GM21576 (cell line): ENCODE measurements at regions not wholly inside any gene's neighbourhood (a gene's known extent, or its start where the extent isn't known, plus 50 kb on each side); places are given as distances from the start of the nearest gene placed in this dataset.

ENCODE experiments used
- ATAC-seq: cut with Tn5 transposase; IDR thresholded peaks from one replicate; pipeline ENCODE4 v1.9.1; 2021; ENCODE audit warnings: mild to moderate bottlenecking, moderate library complexity; ENCODE audit not compliant: unreplicated experiment

DNA sequence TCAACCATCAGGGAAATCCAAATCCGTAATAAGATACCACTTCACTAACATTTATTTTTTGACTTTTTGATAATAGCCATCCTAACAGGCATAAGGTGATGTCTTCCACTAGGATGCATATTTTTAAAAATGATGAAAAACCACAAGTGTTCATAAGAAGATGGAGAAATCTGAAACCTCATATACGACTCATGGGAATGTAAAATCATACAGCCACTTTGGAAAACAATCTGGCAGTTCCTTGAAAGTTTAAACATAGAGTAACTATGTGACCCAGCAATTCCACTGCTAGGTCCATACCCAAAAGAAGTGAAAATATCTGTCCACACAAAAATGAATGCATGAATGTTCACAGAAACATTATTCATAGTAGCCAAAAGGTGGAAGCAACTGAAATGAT lies 431.0 kb downstream of the ENC1 start:
- no peak for ATAC-seq

DNA sequence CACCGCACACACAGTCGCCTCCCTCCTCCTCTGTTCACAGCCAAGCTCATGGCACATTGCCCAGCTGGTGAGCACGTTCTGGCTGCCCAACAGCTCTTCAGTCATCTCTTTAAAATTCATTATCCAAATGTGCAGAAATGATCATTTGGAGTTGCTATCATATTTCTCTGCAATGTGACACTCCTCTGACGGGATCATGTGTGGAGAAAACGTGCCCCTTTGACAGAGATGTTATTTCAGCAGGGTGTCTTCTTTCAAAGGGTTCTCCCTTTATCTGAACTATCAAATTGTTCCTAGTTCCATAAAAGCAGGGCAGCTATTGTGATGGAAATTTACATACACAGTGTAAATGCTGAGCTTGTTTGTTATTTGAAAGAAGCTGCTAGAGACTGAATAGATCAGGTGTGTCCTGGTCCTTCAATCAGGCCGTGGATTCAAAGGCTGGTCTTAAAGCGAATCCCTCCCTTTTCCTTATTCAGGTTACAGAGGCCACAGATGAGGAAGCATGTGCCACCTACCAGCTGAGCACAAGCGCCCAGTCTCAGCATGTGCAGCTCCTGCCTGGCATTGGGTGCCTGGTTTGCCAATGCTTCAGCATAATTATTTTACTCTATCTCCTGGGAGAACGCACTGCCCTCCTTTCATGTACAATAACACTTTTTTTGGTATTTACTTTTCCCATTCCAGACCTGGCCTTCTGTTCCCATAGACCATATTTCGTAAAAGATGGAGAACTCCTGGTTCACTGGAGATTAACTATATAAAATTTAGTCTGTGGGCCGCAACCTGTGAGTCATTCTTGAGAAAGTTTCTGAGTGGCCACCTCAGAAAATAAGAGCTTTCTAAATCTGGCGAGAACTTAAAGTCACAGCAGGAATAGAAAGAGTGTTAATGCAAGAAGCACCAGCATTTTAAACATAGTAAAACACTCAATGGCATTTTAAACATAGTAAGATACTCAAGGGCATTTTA lies 433.7 kb downstream of the ENC1 start:
- no peak for ATAC-seq

DNA sequence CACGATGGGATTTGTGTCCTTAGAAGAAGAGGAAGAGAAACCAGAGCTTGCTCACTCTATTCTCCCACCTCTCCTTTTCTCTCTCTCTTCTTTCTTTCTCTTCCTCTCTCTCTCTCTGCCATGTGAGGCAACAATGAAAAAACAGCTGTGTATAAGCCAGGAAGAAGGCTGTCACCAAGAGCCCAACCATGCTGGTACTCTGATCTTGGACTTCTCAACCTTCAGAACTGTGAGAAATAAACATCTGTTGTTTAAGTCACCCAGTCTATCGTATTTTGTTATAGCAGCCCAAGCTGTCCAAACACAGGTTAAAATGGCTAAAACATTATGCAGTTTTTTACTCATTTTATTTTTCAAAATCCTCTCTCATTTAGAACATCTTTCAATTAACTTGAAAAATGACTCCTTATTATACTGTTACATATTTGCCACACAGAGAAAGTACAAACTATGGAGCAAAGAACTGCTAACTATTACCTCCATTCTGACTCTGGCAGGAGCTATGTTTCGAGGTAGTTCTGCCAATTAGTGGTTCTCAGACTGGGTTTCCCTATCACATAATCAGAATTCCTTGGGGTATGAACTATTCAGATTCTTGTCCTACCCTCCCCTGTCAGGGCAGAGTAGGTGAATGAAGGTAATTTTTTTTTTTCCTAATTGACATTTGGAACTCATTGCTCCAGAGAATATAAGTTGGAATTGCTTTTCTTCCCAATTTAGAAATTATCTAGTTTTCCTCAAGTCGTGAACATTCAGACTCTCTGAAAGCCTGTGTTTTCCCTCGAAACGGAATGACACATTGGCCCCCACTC lies 434.6 kb downstream of the ENC1 start:
- ATAC-seq = no peak

- ATAC-seq = peak; percentile 61
These were observed 439.0 kb downstream of the ENC1 start for GRCh38 chr5:74201334-74202081.

- no peak for ATAC-seq
These were observed 440.0 kb downstream of the ENC1 start for GRCh38 chr5:74200560-74200959.

DNA sequence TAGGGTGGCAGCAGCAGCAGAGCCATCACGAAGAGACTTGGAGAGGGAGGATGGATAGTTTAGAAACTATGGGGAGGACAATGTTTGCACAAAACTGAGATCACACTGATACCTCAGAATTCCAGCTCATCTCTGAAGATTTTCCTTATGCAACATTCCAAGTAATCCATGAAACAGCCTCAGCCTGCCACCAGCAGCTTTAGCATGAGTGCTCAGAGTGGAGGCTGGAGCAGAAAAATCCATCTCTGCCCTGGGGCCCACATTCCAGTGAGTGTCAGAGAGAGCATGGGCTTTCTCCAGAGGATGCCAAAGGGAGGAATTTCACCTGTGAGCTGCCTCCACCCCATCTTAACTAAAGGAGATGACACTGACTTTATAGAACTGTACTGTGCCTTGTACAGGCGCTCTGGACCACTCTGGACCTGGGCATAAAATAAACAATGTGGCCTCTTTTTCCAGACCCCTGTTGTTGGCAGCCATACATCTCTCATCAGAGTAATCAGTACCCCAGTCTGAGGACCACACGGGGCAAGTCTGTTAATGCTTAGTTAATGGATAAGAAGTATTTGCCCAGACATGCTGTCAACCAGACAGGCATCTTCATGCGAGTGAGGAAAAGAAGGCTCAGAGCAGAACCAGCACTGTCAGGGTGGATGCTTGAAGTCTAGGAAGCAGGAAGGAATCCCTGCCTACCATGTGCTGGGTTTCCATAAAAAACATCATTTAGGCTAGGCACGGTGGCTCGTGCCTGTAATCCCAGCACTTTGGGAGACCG lies 440.9 kb downstream of the ENC1 start:
- no peak for ATAC-seq

GRCh38 chr5:74199005-74199404 lies 441.5 kb downstream of the ENC1 start:
- ATAC-seq = no peak

DNA sequence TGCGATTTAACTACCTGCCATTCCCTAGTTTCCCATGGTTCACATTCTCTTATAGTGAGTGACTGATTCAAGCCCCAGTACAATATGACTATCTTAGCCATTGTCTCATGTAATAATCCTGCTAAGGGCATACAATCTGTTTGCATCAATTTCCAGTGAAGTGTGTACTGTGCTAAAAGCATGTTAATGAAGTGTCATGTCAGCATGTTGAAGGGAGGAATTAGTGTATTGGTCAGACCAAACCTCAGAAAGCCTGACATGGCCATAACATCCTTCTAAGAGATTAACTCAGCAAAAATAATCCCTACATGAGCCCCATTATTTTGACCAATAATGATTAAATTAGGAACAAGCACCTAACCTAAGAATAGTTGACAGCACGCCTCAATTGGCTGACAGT lies 442.4 kb downstream of the ENC1 start:
- no peak for ATAC-seq

DNA sequence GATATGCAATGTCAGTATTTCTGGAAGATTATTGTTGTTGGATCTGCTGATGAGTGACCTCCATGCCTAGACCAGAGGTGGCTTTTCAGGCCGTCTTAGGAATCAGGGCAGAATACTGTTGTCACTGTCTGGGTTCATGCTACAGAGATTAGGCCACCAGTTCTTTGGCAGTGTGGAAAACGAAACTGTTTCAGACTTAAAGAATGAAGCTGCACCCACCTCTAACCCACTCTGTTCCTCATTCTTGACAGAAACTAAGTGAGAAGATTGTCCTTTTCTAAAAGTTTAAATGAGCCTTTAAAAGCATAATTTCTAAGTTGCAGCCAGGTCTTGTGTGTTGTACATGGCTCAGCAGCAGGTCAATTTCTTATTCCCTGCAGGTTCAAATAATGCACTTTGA lies 444.3 kb downstream of the ENC1 start:
- peak; percentile 74 for ATAC-seq

DNA sequence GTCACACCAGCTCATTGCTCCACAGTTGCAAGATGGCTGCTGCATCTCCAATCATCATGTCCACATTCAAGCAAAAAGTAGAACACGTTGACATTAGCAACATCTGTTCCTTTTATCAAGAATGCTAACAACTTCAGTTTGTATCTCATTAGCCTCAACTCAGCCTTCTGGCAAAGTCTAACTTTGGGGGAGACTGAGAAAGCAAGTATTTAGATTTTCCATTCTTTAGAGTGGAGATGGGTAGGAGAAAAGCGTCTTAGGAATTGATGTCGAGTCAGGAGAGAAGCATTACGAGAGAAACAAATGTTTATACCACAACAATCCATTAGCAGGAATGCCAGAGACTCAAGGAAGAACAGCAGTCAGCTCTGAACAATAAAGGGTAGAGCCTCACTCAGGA lies 446.3 kb downstream of the ENC1 start:
- ATAC-seq = no peak

DNA sequence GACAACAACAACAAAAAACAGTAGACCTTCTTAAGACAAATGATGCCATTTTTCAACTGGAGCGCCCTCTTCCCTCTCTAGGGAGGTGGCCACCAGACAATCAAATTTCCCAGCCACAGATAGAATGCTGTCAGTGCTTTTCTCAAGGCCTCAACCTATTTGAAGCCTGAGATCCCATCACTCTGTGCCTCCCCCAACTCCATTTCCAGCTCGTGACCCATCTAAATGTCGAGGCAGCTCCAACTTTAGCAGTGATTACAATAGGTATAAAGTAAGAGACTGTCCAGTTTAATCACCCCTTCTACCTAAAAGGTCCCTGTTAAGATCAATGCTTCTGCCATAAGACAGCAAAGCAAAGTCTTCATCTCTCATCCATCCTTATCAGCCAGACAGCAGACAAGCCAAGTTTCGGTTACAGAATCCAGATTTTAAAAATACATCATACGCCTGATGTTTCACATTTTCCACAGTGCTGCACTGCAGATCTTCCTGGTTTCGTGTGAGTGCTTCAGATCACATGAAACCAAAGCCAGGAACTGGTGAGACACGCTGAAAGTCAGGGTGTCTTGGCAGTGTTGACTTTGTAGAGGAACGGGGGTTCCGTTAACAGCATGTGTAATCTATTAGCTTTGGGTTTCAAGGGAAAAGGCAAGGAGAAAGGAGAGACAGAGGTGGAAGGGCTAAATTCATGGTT lies 447.8 kb downstream of the ENC1 start:
- no peak for ATAC-seq

- ATAC-seq = no peak
These were observed 452.0 kb downstream of the ENC1 start for GRCh38 chr5:74188351-74189105.

- ATAC-seq = no peak
These were observed 452.8 kb downstream of the ENC1 start for GRCh38 chr5:74187757-74188156.

DNA sequence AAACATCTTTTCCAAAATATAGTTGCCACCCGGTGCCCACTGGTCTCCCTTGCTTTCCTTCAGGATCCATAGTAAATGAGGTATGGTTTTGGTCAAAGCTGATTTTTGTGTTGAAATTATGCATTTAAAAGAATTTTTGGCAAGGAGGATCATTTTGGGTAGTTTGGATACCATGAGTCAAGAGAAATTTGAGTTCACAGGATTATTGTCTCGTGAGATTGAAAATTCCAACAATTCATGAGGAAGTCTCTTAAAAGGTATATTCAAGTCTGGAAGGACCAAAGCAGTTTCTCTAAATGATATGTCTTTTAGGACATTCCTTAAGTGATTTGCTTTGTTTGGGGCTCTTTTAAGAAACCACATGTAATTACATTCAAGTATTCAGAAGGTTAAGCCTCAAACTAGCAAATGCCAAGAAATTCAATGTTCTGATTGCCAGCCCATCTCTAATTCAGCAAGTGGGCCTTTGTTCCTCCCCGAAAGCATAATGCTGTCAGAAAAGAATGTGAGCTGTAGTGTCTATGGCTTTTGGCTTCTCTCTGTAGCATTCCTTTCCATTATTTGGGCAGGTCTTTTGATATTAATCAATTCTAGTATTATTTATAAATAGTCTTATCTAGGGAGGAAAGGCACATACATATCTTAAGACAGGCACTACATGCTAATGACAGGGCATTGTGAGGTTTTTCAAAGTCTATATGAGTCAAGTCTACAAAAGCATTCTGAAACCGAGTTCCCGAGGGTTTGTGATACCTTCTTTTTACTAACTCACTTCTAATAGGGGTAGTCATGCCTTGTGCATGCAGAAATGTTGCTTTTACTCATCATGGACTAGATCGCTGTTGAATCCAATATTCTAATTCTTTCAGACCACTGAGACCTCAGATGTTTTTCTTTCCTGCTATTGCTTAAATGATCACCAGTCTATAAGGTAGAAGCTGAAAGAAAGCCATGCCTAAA lies 453.9 kb downstream of the ENC1 start:
- no peak for ATAC-seq

DNA sequence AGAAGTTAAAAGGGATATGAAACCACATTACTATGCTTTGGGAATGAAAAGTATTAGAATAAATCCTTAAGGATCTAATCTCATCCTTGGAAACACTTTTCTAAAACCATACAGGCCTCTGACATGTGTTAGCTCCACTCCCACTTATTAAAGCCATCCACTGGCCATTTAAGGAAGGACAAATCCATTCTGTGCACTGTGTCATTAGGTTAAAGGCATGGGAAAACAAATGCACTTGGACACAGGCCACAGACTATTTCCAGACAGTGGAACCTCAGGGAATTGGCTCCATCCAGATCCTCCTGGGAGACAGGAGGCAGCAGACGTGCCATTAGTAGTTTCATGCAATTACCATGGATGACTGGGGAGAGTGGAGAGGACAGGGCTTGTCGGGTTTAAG lies 454.9 kb downstream of the ENC1 start:
- no peak for ATAC-seq

DNA sequence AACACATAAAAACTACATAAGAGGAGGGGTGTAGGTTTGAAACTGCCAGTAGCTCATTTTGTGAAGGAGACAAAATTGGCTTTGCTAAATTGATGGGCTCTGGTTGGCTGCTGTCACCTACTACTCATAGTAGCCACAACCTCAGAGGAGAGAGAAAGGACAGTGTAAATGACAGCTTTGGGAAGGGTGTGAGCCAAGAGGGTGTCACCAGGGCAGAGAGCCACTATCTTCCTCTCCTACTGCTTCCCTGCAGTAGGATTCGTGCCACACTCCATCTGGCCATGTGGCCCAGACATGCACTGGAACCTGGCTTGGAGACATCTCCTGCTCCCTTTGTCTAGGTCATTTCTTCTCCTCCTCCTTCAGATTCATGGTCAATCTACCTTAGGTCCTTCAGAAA lies 455.9 kb downstream of the ENC1 start:
- no peak for ATAC-seq

DNA sequence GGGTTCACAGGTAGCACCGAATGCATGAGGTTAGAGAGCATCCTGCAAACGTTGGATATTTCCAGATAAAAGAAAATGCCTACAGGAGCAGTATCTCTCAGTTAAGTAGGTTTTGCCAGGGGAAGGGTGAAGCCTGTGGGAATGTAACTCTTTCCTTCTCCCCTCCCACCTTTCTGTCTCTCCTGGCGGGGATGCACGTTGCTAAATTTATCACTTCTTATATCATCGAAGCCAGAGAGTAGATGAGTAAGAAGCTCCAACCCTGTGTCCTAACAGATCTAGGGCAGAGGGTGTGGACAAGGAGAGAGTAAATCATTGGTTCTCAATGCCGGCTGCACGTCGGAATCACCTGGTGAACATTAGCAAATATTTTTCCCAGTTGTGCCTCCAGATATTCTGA lies 457.5 kb downstream of the ENC1 start:
- ATAC-seq = no peak

DNA sequence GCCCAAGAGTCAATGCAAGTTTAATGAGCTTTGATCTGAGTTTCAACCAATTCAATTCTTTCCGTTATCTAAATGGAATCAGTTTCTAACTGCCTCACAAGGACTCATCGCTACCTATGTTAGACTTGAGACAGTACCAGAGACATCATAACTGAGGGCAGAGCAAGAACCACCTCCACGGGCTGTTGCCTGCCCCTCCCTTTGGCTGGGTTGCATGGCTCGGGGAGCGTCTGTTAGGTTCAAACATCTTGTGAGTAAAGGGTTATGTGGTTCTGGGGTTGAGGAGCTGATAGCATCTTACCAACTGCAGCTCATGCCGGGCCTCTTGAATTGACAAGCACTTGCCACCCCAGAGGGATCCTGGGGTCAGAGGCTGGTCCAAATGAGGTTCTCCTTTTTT lies 457.9 kb downstream of the ENC1 start:
- ATAC-seq = no peak
